HCT116 (cell line): ENCODE measurements at regions not wholly inside any gene's neighbourhood (a gene's known extent, or its start where the extent isn't known, plus 50 kb on each side); places are given as distances from the start of the nearest gene placed in this dataset.

Source experiments
- ATAC-seq: fragments of 200-7000 bp; cut with Tn5 transposase; 2 replicates; pipeline ENCODE4 v1.9.1; 2020; ENCODE audit warnings: mild to moderate bottlenecking, moderate library complexity
- BruUV-seq: library from RNA; stranded (reverse); fragments of 400-500 nt; replicated peaks from 2 replicates; lab custom pipeline; 2021; lab: Mats Ljungman, UMichigan
- CTCF ChIA-PET: fragments of 300-600 bp; sonication (Branson Sonifier 250); formaldehyde crosslinking; loops from one replicate; lab custom pipeline; 2021; ENCODE audit warnings: antibody characterized with exemption; lab: Charles Lee
- POLR2A ChIA-PET: fragments of 300-600, 350-600 bp; sonication (Branson Sonifier 250); formaldehyde crosslinking; loops from one replicate; lab custom pipeline; 2021; ENCODE audit warnings: antibody characterized with exemption; lab: Charles Lee
- RAD21 ChIA-PET, 2 experiments: fragments of 300-600 bp; sonication (Branson Sonifier 250); formaldehyde crosslinking; loops; one replicate each; lab custom pipeline; 2023; ENCODE audit warnings: low total read pairs in 2 of 2; ENCODE audit not compliant: uncharacterized antibody in 2 of 2, unreplicated experiment in 2 of 2, low non-redundant PET in 1 of 2; lab: Charles Lee
- DNase-seq: peaks from one replicate; pipeline ENCODE4 v3.0.0-alpha.2; 2010; ENCODE audit warnings: low read depth, low spot score
- H2AFZ ChIP-seq: fragments of 200-600 bp; shearing (Covaris generic), sonication (generic); 2 replicates; pipeline ENCODE4 v1.6.1; 2017; ENCODE audit warnings: low read depth, mixed run types, mixed read lengths, antibody characterized with exemption, low read length; ENCODE audit not compliant: poor library complexity, severe bottlenecking
- H3K27ac ChIP-seq: 2 replicates; pipeline ENCODE4 v1.5.1; 2012; ENCODE audit warnings: low read depth, low read length
- H3K27me3 ChIP-seq: fragments of 200-600 bp; sonication (generic); 2 replicates; pipeline ENCODE4 v1.6.1; 2016; ENCODE audit warnings: mixed run types, low read length, mixed read lengths; ENCODE audit not compliant: insufficient read depth
- H3K36me3 ChIP-seq, 2 experiments: fragments of 200-500 bp in 1 of 2; fragments of 200-600 bp in 1 of 2; sonication (Bioruptor generic) in 1 of 2; sonication (generic) in 1 of 2; 2 replicates each; pipeline versions ENCODE4 v1.5.1 to v1.6.1; 2014 to 2016; ENCODE audit warnings: low read length in 2 of 2, inconsistent platforms in 1 of 2, mixed read lengths in 1 of 2, mixed run types in 1 of 2; ENCODE audit not compliant: insufficient read depth in 2 of 2, control insufficient read depth in 1 of 2
- H3K4me1 ChIP-seq, 2 experiments: fragments of 200-600 bp in 1 of 2; sonication (generic) in 1 of 2; 2 replicates each; pipeline versions ENCODE4 v1.5.1 to v1.6.1; 2012 to 2017; ENCODE audit warnings: low read length in 2 of 2, inconsistent platforms in 1 of 2, mild to moderate bottlenecking in 1 of 2, mixed read lengths in 1 of 2, mixed run types in 1 of 2, moderate library complexity in 1 of 2; ENCODE audit not compliant: insufficient read depth in 2 of 2, control insufficient read depth in 1 of 2
- H3K4me2 ChIP-seq: fragments of 200-600 bp; sonication (generic); 2 replicates; pipeline ENCODE4 v1.6.1; 2017; ENCODE audit warnings: mixed run types, low read length, mixed read lengths
- H3K4me3 ChIP-seq, 2 experiments: fragments of 200-600 bp in 1 of 2; sonication (generic) in 1 of 2; replicated peaks in 1 of 2; 2 replicates each; pipeline ENCODE4 v1.5.1; 2011 to 2016; ENCODE audit warnings: low read length in 2 of 2, control low read depth in 1 of 2, low read depth in 1 of 2, mild to moderate bottlenecking in 1 of 2, mixed read lengths in 1 of 2, mixed run types in 1 of 2
- H3K79me2 ChIP-seq: fragments of 200-600 bp; sonication (generic); 2 replicates; pipeline ENCODE4 v1.6.1; 2017; ENCODE audit warnings: mild to moderate bottlenecking, mixed run types, low read length, moderate library complexity, mixed read lengths; ENCODE audit not compliant: insufficient read depth
- H3K9ac ChIP-seq: fragments of 200-600 bp; sonication (generic); 2 replicates; pipeline ENCODE4 v1.6.1; 2016; ENCODE audit warnings: low read length, mixed read lengths
- H3K9me2 ChIP-seq: fragments of 200-600 bp; sonication (generic), shearing (Covaris generic); 2 replicates; pipeline ENCODE4 v1.6.1; 2017; ENCODE audit warnings: mixed run types, mild to moderate bottlenecking, moderate library complexity; ENCODE audit not compliant: insufficient read depth
- H3K9me3 ChIP-seq, 2 experiments: fragments of 200-500 bp in 1 of 2; fragments of 200-600 bp in 1 of 2; sonication (Bioruptor generic) in 1 of 2; sonication (generic) in 1 of 2; 2 replicates each; pipeline ENCODE4 v1.6.1; 2014 to 2017; ENCODE audit warnings: low read length in 2 of 2, mixed read lengths in 2 of 2, inconsistent platforms in 1 of 2, low read depth in 1 of 2, mild to moderate bottlenecking in 1 of 2, mixed run types in 1 of 2, moderate library complexity in 1 of 2; ENCODE audit not compliant: control insufficient read depth in 1 of 2, insufficient read depth in 1 of 2
- H4K20me1 ChIP-seq: fragments of 200-600 bp; sonication (generic), shearing (Covaris generic); 2 replicates; pipeline ENCODE4 v1.6.1; 2017; ENCODE audit warnings: mixed run types, mild to moderate bottlenecking, moderate library complexity; ENCODE audit not compliant: insufficient read depth
- CBX3 ChIP-seq: IDR thresholded peaks from 2 replicates; pipeline ENCODE4 v1.6.1; 2012; ENCODE audit warnings: low read depth
- CTCF ChIP-seq, 3 experiments: fragments of 200-600 bp in 1 of 3; sonication (generic) in 1 of 3; IDR thresholded peaks in 2 of 3; conservative IDR thresholded peaks in 1 of 3; 2 replicates each; pipeline ENCODE4 v1.5.1; 2012 to 2017; ENCODE audit warnings: low read depth in 2 of 3, low read length in 2 of 3, antibody characterized with exemption in 1 of 3, borderline replicate concordance in 1 of 3, control low read depth in 1 of 3, mild to moderate bottlenecking in 1 of 3, mixed read lengths in 1 of 3, mixed run types in 1 of 3, moderate library complexity in 1 of 3; ENCODE audit not compliant: insufficient read depth in 1 of 3
- EGR1 ChIP-seq: IDR thresholded peaks from 2 replicates; pipeline ENCODE4 v1.6.1; 2012; ENCODE audit warnings: low read depth
- ELF1 ChIP-seq: IDR thresholded peaks from 2 replicates; pipeline ENCODE4 v1.6.1; 2012; ENCODE audit warnings: low read depth, borderline replicate concordance
- EZH2 ChIP-seq: fragments of 200-600 bp; sonication (generic); IDR thresholded peaks from 2 replicates; pipeline ENCODE4 v1.6.1; 2017; ENCODE audit warnings: antibody characterized with exemption, mixed run types
- JUND ChIP-seq: IDR thresholded peaks from 2 replicates; pipeline ENCODE4 v1.6.1; 2012
- POLR2AphosphoS5 ChIP-seq: IDR thresholded peaks from 2 replicates; pipeline ENCODE4 v1.6.1; 2011; ENCODE audit warnings: mild to moderate bottlenecking, low read depth, low read length, moderate library complexity
- RAD21 ChIP-seq: IDR thresholded peaks from 2 replicates; pipeline ENCODE4 v1.6.1; 2012; ENCODE audit warnings: low read depth, mild to moderate bottlenecking
- SIN3A ChIP-seq: IDR thresholded peaks from 2 replicates; pipeline ENCODE4 v1.6.1; 2012; ENCODE audit warnings: low read depth
- SP1 ChIP-seq: IDR thresholded peaks from 2 replicates; pipeline ENCODE4 v1.6.1; 2012; ENCODE audit warnings: low read depth
- YY1 ChIP-seq: IDR thresholded peaks from 2 replicates; pipeline ENCODE4 v1.6.1; 2011; ENCODE audit warnings: low read length, low read depth, moderate library complexity, mild to moderate bottlenecking; ENCODE audit not compliant: insufficient replicate concordance; ENCODE audit errors: extremely low read depth
- ZBTB33 ChIP-seq: IDR thresholded peaks from 2 replicates; pipeline ENCODE4 v1.6.1; 2011; ENCODE audit warnings: mild to moderate bottlenecking, low read length, moderate library complexity; ENCODE audit not compliant: insufficient replicate concordance; ENCODE audit errors: extremely low read depth
- ZFX ChIP-seq: fragments of 450-650 bp; IDR thresholded peaks from 2 replicates; pipeline ENCODE4 v1.6.1; 2017
- ZNF274 ChIP-seq: fragments of 200-500 bp; sonication (Bioruptor generic); IDR thresholded peaks from 2 replicates; pipeline ENCODE4 v1.6.1; 2014; ENCODE audit warnings: mild to moderate bottlenecking, low read depth, low read length, inconsistent platforms
- intact Hi-C: fragments of 100-400 bp; cut with micrococcal nuclease; formaldehyde crosslinking; loops from 2 replicates; pipeline ENCODE4 v1.10.0; 2022
- TF ChIP-seq, protein P1 (sequence below): IDR thresholded peaks from 2 replicates; pipeline ENCODE4 v1.6.1; 2012

- ATAC-seq (no peak), DNase-seq (no peak)
- H3K9ac ChIP-seq = no peak overlapping the region
- no peak overlapping the region for H3K4me2 ChIP-seq
- CTCF ChIA-PET = no interaction called here
- no peaks in the 10 kb centered on the region for H3K4me1 ChIP-seq
- no peaks in the 10 kb centered on the region for H3K9me3 ChIP-seq
- no peak for TF ChIP-seq CTCF (IDR thresholded peaks at IDR 0.05 in 2 of 3, conservative IDR thresholded peaks at IDR 0.05 in 1 of 3; ENCODE audit: borderline replicate concordance in 1 of 3, insufficient read depth in 1 of 3, low read depth in 2 of 3, low read length in 2 of 3)
- no peak for TF ChIP-seq SP1
- TF ChIP-seq ELF1 = no peak
- no peak for TF ChIP-seq ZNF274
- no peak for TF ChIP-seq ZFX
- TF ChIP-seq POLR2AphosphoS5 = no peak
- no peak for TF ChIP-seq ZBTB33
- TF ChIP-seq EZH2 = no peak
- TF ChIP-seq SIN3A = no peak
- no peak for TF ChIP-seq JUND
- TF ChIP-seq, protein P1, sequence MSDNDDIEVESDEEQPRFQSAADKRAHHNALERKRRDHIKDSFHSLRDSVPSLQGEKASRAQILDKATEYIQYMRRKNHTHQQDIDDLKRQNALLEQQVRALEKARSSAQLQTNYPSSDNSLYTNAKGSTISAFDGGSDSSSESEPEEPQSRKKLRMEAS = no peak
- TF ChIP-seq RAD21 = no peak
- no peak for TF ChIP-seq EGR1
- TF ChIP-seq CBX3 = no peak
- TF ChIP-seq YY1 = no peak
- no peak overlapping the region for H3K4me3 ChIP-seq
- intact Hi-C loops = no loop called here
- H3K36me3 ChIP-seq = no peaks in the 10 kb centered on the region
- no peak overlapping the region for H3K27ac ChIP-seq
- H3K79me2 ChIP-seq = no peaks in the 10 kb centered on the region
- H3K27me3 ChIP-seq = peaks cover 8% of the 10 kb centered on the region; the same call in 1 of the 2 replicates
- no peak overlapping the region for H2AFZ ChIP-seq
- POLR2A ChIA-PET = no interaction called here
- RAD21 ChIA-PET = no interaction called here
- H4K20me1 ChIP-seq = no peaks in the 10 kb centered on the region
- no TSS peak for BruUV-seq
- H3K9me2 ChIP-seq = no peaks in the 10 kb centered on the region
These were observed 230.7 kb upstream of the GK2 start for GRCh38 chr4:79638735-79639134.
